ENCODE measurements at regions not wholly inside any gene's neighbourhood (a gene's known extent, or its start where the extent isn't known, plus 50 kb on each side); places are given as distances from the start of the nearest gene placed in this dataset.

DNA sequence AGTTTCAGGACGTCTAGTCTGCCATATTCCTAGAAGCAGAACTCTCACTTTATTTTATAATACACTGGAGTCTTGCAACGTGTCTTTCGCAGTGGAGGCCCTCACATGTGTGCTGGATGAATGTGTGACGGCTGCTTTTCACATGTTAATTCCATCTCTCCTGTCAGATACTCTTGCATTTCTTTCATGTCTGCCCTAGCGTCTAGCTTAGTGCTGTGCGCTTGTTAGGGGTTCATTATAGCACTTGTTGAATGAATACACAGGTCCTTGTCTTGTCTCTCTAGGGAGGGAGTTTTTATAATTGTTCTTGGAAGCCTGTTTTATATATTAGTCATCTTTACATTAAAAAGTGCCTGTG lies 94.4 kb downstream of the MAP3K8 start:
- TF ChIP-seq, protein P1, sequence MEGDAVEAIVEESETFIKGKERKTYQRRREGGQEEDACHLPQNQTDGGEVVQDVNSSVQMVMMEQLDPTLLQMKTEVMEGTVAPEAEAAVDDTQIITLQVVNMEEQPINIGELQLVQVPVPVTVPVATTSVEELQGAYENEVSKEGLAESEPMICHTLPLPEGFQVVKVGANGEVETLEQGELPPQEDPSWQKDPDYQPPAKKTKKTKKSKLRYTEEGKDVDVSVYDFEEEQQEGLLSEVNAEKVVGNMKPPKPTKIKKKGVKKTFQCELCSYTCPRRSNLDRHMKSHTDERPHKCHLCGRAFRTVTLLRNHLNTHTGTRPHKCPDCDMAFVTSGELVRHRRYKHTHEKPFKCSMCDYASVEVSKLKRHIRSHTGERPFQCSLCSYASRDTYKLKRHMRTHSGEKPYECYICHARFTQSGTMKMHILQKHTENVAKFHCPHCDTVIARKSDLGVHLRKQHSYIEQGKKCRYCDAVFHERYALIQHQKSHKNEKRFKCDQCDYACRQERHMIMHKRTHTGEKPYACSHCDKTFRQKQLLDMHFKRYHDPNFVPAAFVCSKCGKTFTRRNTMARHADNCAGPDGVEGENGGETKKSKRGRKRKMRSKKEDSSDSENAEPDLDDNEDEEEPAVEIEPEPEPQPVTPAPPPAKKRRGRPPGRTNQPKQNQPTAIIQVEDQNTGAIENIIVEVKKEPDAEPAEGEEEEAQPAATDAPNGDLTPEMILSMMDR (IDR thresholded peaks at IDR 0.05), result no peak
- TF ChIP-seq POLR2A (IDR thresholded peaks at IDR 0.05), result no peak
- TF ChIP-seq EP300 (IDR thresholded peaks at IDR 0.05; ENCODE audit: low read depth), result no peak
